GM23338 (cell line): ENCODE measurements at regions not wholly inside any gene's neighbourhood (a gene's known extent, or its start where the extent isn't known, plus 50 kb on each side); places are given as distances from the start of the nearest gene placed in this dataset.

Experiments used
- ATAC-seq: fragments of 200-7000 bp; cut with Tn5 transposase; 3 replicates; pipeline ENCODE4 v1.9.1; 2020
- DNase-seq: peaks from one replicate; pipeline ENCODE4 v3.0.0-alpha.2; 2015; ENCODE audit warnings: low spot score
- H2AFZ ChIP-seq: fragments of 200-600 bp; sonication (generic); 2 replicates; pipeline ENCODE4 v1.8.0; 2016; ENCODE audit warnings: antibody characterized with exemption, mild to moderate bottlenecking, moderate library complexity
- H3F3A ChIP-seq: fragments of 200-600 bp; sonication (generic); replicated peaks from 2 replicates; pipeline ENCODE4 v1.8.0; 2017; ENCODE audit warnings: antibody characterized with exemption, mixed run types, low read depth
- H3K27ac ChIP-seq: fragments of 200-600 bp; sonication (generic); 2 replicates; pipeline ENCODE4 v1.6.1; 2016; ENCODE audit warnings: low read depth
- H3K27me3 ChIP-seq: fragments of 200-600 bp; sonication (generic); 2 replicates; pipeline ENCODE4 v1.8.0; 2016; ENCODE audit warnings: mild to moderate bottlenecking, mixed run types, moderate library complexity; ENCODE audit not compliant: insufficient read depth
- H3K36me3 ChIP-seq: fragments of 200-600 bp; sonication (generic); 2 replicates; pipeline ENCODE4 v1.8.0; 2016; ENCODE audit warnings: mild to moderate bottlenecking; ENCODE audit not compliant: insufficient read depth
- H3K4me1 ChIP-seq: fragments of 200-600 bp; sonication (generic); 2 replicates; pipeline ENCODE4 v1.8.0; 2016; ENCODE audit warnings: mild to moderate bottlenecking, moderate library complexity; ENCODE audit not compliant: insufficient read depth
- H3K4me2 ChIP-seq: fragments of 200-600 bp; sonication (generic); 2 replicates; pipeline ENCODE4 v1.7.1; 2017; ENCODE audit warnings: mixed run types
- H3K4me3 ChIP-seq: fragments of 200-600 bp; sonication (generic); 2 replicates; pipeline ENCODE4 v1.6.1; 2016; ENCODE audit warnings: mixed run types
- H3K79me2 ChIP-seq: fragments of 200-600 bp; sonication (generic); replicated peaks from 2 replicates; pipeline ENCODE4 v1.8.0; 2017; ENCODE audit warnings: mild to moderate bottlenecking; ENCODE audit not compliant: insufficient read depth
- H3K9me2 ChIP-seq: fragments of 200-600 bp; sonication (generic); 2 replicates; pipeline ENCODE4 v1.8.0; 2017; ENCODE audit not compliant: insufficient read depth
- H4K20me1 ChIP-seq: fragments of 200-600 bp; sonication (generic); replicated peaks from 2 replicates; pipeline ENCODE4 v1.8.0; 2017; ENCODE audit warnings: mild to moderate bottlenecking; ENCODE audit not compliant: insufficient read depth
- H3K27ac Mint-ChIP-seq: 2 replicates; pipeline ENCODE4 v1.8.0; 2020; ENCODE audit warnings: inconsistent platforms, mild to moderate bottlenecking, moderate library complexity, mixed read lengths
- H3K27me3 Mint-ChIP-seq: 3 replicates; pipeline ENCODE4 v1.8.0; 2022; ENCODE audit warnings: low read depth, mild to moderate bottlenecking, moderate library complexity, mixed read lengths, inconsistent platforms; ENCODE audit not compliant: insufficient read depth, poor library complexity
- H3K36me3 Mint-ChIP-seq: 3 replicates; pipeline ENCODE4 v1.8.0; 2021; ENCODE audit warnings: low read depth, mild to moderate bottlenecking, inconsistent platforms, moderate library complexity, mixed read lengths
- H3K4me1 Mint-ChIP-seq: 3 replicates; pipeline ENCODE4 v1.8.0; 2020; ENCODE audit warnings: mild to moderate bottlenecking, inconsistent platforms, mixed read lengths
- H3K4me3 Mint-ChIP-seq: 3 replicates; pipeline ENCODE4 v1.8.0; 2021; ENCODE audit warnings: moderate library complexity, mild to moderate bottlenecking, inconsistent platforms, mixed read lengths
- H3K9me3 Mint-ChIP-seq: 3 replicates; pipeline ENCODE4 v1.8.0; 2020; ENCODE audit warnings: moderate library complexity, mild to moderate bottlenecking, inconsistent platforms, mixed read lengths
- CREB1 ChIP-seq: fragments of 250-450 bp; sonication (Bioruptor Pico); IDR thresholded peaks from 2 replicates; pipeline ENCODE4 v1.5.0; 2020; ENCODE audit warnings: low read depth, mild to moderate bottlenecking, moderate library complexity
- EZH2 ChIP-seq: fragments of 200-600 bp; sonication (generic); IDR thresholded peaks from one replicate; pipeline ENCODE4 v1.8.0; 2017; ENCODE audit warnings: antibody characterized with exemption, mild to moderate bottlenecking, low read depth; ENCODE audit not compliant: unreplicated experiment
- NANOG ChIP-seq: IDR thresholded peaks from 2 replicates; pipeline ENCODE4 v1.6.1; 2016; ENCODE audit warnings: antibody characterized with exemption, borderline replicate concordance
- POLR2AphosphoS5 ChIP-seq: IDR thresholded peaks from 2 replicates; pipeline ENCODE4 v1.6.1; 2016; ENCODE audit warnings: antibody characterized with exemption, low read depth
- ZNF114 ChIP-seq: fragments of 250-450 bp; sonication (Bioruptor Pico); IDR thresholded peaks from 2 replicates; pipeline ENCODE4 v1.5.0; 2020; ENCODE audit warnings: mild to moderate bottlenecking, moderate library complexity
- TF ChIP-seq, protein P1 (sequence below), 2 experiments: fragments of 200-600 bp in 1 of 2; sonication (generic) in 1 of 2; conservative IDR thresholded peaks; 2 replicates each; pipeline versions ENCODE4 v1.5.1 to v1.6.1; 2016 to 2017; ENCODE audit warnings: antibody characterized with exemption in 2 of 2, low read depth in 2 of 2, mild to moderate bottlenecking in 2 of 2, moderate library complexity in 1 of 2
- TF ChIP-seq, protein P2 (sequence below): IDR thresholded peaks from 2 replicates; pipeline ENCODE4 v1.6.1; 2016; ENCODE audit warnings: antibody characterized with exemption
- TF ChIP-seq, protein P3 (sequence below): IDR thresholded peaks from one replicate; pipeline ENCODE4 v1.6.1; 2018; ENCODE audit warnings: antibody characterized with exemption; ENCODE audit not compliant: unreplicated experiment
- TF ChIP-seq, protein P4 (sequence below): fragments of 250-450 bp; sonication (Bioruptor Pico); IDR thresholded peaks from 2 replicates; pipeline ENCODE4 v1.5.0; 2020; ENCODE audit warnings: mild to moderate bottlenecking, moderate library complexity

DNA sequence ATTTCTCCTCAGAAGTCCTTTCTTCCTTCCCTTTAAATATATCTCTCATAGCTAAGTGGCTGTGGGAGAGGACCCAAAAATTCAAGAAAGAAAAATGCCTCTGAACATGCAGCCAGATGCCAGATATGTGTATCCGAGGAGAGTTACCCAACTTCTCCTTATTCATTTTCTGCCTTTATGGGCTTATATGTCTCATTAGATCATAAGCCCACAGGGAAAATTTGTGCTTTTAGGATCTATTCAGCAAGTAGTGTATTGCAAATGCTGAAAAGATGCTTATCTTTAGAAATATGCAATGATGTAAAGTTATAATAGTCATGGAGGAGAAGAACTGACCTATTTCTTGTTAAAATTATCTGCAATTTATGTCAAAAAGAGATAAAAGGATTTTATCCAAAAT, 371.8 kb upstream of the NOCT start:
- Histone ChIP-seq H3K9me2 (peaks cover 24% of the 10 kb centered on the region), H3K4me2 (no peak overlapping the region), H3K36me3 (no peaks in the 10 kb centered on the region), H2AFZ (no peak overlapping the region), H3K79me2 (no peaks in the 10 kb centered on the region), H3K4me1 (peaks cover 11% of the 10 kb centered on the region), H3F3A (no peaks in the 10 kb centered on the region), H3K27me3 (no peaks in the 10 kb centered on the region), H3K27ac (no peak overlapping the region), H4K20me1 (no peaks in the 10 kb centered on the region), H3K4me3 (no peak overlapping the region)
- Mint-ChIP-seq H3K9me3 (no peaks in the 10 kb centered on the region; the same call in 2 of the 3 replicates), H3K27me3 (no peaks in the 10 kb centered on the region), H3K4me1 (peaks cover 33% of the 10 kb centered on the region), H3K4me3 (no peak overlapping the region), H3K27ac (no peak overlapping the region), H3K36me3 (peaks cover 7% of the 10 kb centered on the region; the same call in 2 of the 3 replicates)
- TF ChIP-seq CREB1 (CRISPR knock-in tag): no peak
- TF ChIP-seq, protein P1, sequence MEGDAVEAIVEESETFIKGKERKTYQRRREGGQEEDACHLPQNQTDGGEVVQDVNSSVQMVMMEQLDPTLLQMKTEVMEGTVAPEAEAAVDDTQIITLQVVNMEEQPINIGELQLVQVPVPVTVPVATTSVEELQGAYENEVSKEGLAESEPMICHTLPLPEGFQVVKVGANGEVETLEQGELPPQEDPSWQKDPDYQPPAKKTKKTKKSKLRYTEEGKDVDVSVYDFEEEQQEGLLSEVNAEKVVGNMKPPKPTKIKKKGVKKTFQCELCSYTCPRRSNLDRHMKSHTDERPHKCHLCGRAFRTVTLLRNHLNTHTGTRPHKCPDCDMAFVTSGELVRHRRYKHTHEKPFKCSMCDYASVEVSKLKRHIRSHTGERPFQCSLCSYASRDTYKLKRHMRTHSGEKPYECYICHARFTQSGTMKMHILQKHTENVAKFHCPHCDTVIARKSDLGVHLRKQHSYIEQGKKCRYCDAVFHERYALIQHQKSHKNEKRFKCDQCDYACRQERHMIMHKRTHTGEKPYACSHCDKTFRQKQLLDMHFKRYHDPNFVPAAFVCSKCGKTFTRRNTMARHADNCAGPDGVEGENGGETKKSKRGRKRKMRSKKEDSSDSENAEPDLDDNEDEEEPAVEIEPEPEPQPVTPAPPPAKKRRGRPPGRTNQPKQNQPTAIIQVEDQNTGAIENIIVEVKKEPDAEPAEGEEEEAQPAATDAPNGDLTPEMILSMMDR (conservative IDR thresholded peaks at IDR 0.05; ENCODE audit: low read depth in 2 of 2): no peak
- no peak for TF ChIP-seq NANOG
- TF ChIP-seq, protein P2, sequence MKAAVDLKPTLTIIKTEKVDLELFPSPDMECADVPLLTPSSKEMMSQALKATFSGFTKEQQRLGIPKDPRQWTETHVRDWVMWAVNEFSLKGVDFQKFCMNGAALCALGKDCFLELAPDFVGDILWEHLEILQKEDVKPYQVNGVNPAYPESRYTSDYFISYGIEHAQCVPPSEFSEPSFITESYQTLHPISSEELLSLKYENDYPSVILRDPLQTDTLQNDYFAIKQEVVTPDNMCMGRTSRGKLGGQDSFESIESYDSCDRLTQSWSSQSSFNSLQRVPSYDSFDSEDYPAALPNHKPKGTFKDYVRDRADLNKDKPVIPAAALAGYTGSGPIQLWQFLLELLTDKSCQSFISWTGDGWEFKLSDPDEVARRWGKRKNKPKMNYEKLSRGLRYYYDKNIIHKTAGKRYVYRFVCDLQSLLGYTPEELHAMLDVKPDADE: no peak
- no peak for TF ChIP-seq ZNF114 (CRISPR knock-in tag)
- TF ChIP-seq, protein P3, sequence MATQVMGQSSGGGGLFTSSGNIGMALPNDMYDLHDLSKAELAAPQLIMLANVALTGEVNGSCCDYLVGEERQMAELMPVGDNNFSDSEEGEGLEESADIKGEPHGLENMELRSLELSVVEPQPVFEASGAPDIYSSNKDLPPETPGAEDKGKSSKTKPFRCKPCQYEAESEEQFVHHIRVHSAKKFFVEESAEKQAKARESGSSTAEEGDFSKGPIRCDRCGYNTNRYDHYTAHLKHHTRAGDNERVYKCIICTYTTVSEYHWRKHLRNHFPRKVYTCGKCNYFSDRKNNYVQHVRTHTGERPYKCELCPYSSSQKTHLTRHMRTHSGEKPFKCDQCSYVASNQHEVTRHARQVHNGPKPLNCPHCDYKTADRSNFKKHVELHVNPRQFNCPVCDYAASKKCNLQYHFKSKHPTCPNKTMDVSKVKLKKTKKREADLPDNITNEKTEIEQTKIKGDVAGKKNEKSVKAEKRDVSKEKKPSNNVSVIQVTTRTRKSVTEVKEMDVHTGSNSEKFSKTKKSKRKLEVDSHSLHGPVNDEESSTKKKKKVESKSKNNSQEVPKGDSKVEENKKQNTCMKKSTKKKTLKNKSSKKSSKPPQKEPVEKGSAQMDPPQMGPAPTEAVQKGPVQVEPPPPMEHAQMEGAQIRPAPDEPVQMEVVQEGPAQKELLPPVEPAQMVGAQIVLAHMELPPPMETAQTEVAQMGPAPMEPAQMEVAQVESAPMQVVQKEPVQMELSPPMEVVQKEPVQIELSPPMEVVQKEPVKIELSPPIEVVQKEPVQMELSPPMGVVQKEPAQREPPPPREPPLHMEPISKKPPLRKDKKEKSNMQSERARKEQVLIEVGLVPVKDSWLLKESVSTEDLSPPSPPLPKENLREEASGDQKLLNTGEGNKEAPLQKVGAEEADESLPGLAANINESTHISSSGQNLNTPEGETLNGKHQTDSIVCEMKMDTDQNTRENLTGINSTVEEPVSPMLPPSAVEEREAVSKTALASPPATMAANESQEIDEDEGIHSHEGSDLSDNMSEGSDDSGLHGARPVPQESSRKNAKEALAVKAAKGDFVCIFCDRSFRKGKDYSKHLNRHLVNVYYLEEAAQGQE: no peak
- TF ChIP-seq POLR2AphosphoS5: no peak
- TF ChIP-seq EZH2: no peak
- DNase-seq (no peak), ATAC-seq (no peak)

DNA sequence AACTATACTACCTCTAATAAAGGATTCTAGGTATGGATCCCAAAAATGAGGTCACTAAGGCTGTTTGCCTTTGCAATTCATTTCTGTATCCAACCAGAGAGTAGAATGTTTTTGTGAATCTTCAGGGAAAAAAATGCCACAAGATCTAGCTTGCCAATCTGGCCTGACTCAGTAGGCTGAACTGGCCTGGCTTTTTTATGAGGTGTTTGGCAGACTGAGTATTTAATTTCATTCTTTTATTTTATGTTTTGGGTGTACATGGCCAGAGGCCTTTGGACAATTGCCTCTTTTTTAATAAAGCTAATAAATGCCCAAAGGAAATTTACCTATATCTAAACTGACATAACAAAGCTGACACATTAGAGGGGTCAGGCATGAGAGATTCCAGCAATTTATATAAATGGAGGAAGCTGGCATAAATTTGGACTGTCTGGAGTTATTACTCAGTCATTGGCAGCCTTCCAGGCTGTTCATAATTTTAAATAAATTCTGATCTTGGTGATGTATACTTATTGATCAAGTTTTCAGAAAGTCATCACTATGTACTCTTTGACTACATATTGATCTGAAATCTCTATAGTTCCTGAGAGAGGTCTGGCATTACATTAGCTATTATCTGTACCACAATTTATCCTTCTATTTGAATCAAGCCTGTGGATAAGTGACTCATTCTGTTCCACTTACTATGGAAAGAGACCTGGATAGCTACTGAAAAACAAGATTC, 376.4 kb upstream of the NOCT start:
- ATAC-seq: no peak
- no peaks in the 10 kb centered on the region for H4K20me1 ChIP-seq
- no peaks in the 10 kb centered on the region; the same call in 2 of the 3 replicates for H3K9me3 Mint-ChIP-seq
- no peaks in the 10 kb centered on the region for H3K27me3 Mint-ChIP-seq
- no peaks in the 10 kb centered on the region for H3K36me3 ChIP-seq
- H3K79me2 ChIP-seq: no peaks in the 10 kb centered on the region
- H3K4me1 Mint-ChIP-seq: no peaks in the 10 kb centered on the region
- H3K27ac ChIP-seq: no peak overlapping the region
- no peak overlapping the region for H3K4me2 ChIP-seq
- no peaks in the 10 kb centered on the region for H3K36me3 Mint-ChIP-seq
- H3K4me3 Mint-ChIP-seq: no peak overlapping the region
- no peak overlapping the region for H3K4me3 ChIP-seq
- DNase-seq: no peak
- no peak overlapping the region for H2AFZ ChIP-seq
- no peaks in the 10 kb centered on the region for H3F3A ChIP-seq
- H3K27me3 ChIP-seq: no peaks in the 10 kb centered on the region
- H3K27ac Mint-ChIP-seq: no peak overlapping the region
- H3K4me1 ChIP-seq: no peaks in the 10 kb centered on the region
- H3K9me2 ChIP-seq: peaks cover 11% of the 10 kb centered on the region; the same call in 1 of the 2 replicates
- TF ChIP-seq, protein P4, sequence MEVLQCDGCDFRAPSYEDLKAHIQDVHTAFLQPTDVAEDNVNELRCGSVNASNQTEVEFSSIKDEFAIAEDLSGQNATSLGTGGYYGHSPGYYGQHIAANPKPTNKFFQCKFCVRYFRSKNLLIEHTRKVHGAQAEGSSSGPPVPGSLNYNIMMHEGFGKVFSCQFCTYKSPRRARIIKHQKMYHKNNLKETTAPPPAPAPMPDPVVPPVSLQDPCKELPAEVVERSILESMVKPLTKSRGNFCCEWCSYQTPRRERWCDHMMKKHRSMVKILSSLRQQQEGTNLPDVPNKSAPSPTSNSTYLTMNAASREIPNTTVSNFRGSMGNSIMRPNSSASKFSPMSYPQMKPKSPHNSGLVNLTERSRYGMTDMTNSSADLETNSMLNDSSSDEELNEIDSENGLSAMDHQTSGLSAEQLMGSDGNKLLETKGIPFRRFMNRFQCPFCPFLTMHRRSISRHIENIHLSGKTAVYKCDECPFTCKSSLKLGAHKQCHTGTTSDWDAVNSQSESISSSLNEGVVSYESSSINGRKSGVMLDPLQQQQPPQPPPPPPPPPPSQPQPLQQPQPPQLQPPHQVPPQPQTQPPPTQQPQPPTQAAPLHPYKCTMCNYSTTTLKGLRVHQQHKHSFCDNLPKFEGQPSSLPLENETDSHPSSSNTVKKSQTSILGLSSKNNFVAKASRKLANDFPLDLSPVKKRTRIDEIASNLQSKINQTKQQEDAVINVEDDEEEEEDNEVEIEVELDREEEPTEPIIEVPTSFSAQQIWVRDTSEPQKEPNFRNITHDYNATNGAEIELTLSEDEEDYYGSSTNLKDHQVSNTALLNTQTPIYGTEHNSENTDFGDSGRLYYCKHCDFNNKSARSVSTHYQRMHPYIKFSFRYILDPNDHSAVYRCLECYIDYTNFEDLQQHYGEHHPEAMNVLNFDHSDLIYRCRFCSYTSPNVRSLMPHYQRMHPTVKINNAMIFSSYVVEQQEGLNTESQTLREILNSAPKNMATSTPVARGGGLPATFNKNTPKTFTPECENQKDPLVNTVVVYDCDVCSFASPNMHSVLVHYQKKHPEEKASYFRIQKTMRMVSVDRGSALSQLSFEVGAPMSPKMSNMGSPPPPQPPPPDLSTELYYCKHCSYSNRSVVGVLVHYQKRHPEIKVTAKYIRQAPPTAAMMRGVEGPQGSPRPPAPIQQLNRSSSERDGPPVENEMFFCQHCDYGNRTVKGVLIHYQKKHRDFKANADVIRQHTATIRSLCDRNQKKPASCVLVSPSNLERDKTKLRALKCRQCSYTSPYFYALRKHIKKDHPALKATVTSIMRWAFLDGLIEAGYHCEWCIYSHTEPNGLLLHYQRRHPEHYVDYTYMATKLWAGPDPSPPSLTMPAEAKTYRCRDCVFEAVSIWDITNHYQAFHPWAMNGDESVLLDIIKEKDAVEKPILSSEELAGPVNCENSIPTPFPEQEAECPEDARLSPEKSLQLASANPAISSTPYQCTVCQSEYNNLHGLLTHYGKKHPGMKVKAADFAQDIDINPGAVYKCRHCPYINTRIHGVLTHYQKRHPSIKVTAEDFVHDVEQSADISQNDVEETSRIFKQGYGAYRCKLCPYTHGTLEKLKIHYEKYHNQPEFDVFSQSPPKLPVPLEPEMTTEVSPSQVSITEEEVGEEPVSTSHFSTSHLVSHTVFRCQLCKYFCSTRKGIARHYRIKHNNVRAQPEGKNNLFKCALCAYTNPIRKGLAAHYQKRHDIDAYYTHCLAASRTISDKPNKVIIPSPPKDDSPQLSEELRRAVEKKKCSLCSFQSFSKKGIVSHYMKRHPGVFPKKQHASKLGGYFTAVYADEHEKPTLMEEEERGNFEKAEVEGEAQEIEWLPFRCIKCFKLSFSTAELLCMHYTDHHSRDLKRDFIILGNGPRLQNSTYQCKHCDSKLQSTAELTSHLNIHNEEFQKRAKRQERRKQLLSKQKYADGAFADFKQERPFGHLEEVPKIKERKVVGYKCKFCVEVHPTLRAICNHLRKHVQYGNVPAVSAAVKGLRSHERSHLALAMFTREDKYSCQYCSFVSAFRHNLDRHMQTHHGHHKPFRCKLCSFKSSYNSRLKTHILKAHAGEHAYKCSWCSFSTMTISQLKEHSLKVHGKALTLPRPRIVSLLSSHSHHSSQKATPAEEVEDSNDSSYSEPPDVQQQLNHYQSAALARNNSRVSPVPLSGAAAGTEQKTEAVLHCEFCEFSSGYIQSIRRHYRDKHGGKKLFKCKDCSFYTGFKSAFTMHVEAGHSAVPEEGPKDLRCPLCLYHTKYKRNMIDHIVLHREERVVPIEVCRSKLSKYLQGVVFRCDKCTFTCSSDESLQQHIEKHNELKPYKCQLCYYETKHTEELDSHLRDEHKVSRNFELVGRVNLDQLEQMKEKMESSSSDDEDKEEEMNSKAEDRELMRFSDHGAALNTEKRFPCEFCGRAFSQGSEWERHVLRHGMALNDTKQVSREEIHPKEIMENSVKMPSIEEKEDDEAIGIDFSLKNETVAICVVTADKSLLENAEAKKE (CRISPR knock-in tag): no peak
